GM12872 (cell line): ENCODE measurements at regions not wholly inside any gene's neighbourhood (a gene's known extent, or its start where the extent isn't known, plus 50 kb on each side); places are given as distances from the start of the nearest gene placed in this dataset.

Source experiments
- CTCF ChIP-seq: IDR thresholded peaks from 3 replicates; pipeline ENCODE4 v1.5.1; 2011; ENCODE audit warnings: low read depth, mild to moderate bottlenecking, low read length, moderate library complexity; ENCODE audit not compliant: insufficient read depth

GRCh38 chr7:68833422-68833821 is 764.9 kb upstream of the AUTS2 start:
- TF ChIP-seq CTCF = no peak

DNA sequence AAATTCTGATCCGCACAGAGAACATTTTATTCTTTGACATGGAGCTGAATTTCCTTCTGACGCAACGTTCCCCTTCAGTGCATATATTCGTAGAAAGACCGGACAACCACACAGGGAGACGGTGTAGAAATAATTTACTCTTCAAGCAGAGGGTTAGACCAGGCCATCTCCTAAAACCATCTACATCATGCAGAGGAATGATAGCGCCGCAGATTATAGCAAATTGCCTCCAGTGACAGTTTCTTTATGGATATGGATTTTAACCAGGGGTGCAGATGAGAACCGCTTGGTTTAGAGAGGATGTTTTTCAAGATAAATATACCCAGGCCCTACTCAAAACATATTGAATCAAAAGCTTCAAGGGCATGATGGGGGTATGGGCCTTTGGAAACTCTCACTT is 759.3 kb upstream of the AUTS2 start:
- TF ChIP-seq CTCF = no peak

DNA sequence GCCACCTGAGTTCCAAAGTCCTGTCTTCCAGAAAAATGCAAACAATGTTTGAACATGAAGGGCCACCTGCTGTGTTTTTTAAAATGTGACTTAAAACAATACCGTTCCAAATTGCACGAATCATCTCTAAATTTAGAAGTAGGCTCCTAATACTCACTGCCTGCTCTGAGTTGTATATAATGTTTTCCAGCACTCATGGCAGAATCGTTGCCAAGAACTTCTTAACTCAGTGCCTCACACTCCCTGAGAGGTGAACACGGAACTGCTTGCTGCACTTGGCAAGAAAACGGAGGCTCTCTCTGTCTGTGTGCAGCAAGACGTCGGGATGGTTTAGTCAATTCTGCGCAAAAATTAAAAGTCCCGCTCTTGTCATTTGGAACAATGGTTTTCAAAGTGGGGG is 757.3 kb upstream of the AUTS2 start:
- TF ChIP-seq CTCF = no peak

DNA sequence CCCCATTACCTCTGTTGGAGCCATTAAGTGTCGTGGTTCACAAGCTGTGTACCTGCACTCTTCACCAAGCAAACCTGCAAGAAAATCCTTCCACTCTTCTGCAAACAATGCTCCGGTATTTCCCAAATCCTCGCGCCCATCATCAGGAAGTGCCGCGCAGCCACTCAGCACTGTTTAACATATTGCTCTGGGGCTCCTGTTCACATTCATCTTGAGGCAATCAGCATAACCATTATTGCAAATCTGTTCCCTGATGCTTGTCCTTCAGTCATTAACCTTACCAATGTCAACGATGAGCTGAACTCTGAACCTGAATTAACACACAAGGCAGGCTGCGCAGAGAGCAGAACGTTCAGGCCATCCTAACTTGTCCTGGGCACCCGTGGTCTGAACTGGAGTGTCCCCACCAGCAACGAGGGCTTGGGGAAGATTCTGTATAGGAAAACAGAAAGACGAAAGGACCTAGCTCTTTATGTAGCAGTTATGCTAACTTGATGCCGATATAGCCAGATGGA is 751.4 kb upstream of the AUTS2 start:
- no peak for TF ChIP-seq CTCF

- no peak for TF ChIP-seq CTCF
These were observed 745.0 kb upstream of the AUTS2 start for GRCh38 chr7:68853254-68853653.

GRCh38 chr7:68857571-68857970 is 740.7 kb upstream of the AUTS2 start:
- no peak for TF ChIP-seq CTCF

DNA sequence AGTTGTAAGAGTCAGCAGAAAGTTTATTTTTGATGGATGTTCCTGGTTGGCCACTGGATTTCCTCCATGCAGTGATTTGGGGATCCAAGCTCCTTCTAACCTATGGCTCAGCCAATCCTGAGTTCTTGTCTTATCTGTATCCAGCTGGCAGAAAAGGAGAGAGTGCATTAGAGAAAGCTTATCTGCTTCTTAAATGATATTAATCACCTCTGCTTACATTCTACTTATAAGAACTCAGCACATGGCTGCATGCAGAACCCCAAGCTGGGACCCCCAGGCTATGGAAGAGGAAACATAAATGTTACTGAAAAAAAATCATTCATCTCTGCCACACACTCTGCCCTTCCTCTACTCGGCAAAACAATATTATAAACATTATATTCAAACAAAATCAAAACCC is 739.8 kb upstream of the AUTS2 start:
- TF ChIP-seq CTCF = no peak

DNA sequence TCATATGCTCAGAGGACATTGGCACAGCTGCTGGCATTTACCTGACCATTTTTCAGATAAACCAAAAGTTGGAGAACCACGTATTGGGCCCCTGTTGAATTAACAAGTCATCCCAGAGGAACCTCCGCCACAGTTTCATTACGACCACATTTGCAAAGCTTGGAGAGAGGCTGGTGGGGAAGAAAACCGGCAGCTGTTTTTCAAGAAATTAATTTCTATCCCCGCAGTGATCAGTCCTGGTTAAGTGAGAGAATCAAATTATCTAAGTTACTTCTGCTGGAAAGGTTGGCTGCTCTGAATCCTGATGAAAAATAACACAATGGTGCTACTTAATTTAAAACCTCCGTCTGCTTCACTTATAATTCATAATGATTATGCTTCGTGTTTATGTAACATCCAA is 737.1 kb upstream of the AUTS2 start:
- TF ChIP-seq CTCF = no peak
